ENCODE measurements at regions not wholly inside any gene's neighbourhood (a gene's known extent, or its start where the extent isn't known, plus 50 kb on each side); places are given as distances from the start of the nearest gene placed in this dataset.
"Not testable (repeated sequence)": the region's sequence is repeated elsewhere in the genome, so short reads cannot be mapped to it uniquely, and the experiment has no call there.

DNA sequence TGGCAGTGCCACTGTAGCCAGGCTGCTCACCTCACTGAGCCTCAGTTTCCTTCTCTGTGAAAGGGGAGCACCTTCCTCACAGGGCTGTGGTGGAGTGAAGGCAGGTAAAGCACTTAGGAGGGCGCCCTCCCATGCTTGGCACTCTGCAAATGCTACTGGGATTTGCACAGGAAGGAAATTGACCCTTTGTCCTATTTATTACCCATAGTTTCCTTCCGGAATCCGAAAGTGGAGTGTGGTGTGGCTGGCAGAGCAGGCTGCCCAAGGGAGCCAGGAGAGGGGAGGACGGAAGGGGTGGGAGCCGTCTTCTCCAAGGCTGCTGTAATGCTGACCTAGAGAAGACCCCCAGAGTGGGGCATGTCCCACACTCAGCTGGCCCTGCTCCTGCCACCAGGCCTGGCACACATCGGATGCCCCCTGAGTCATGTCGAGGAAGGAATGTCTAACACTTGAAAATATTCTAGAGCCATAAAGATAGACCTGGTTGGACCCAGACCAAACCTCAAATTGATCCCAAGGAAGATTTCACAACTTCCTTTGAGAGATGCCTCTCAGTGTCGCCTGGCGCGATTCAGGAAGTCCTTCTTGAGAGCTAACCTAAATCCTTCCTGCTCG is 107.3 kb downstream of the TNFRSF13B start:
- not testable (repeated sequence) for TF ChIP-seq POLR2A, CTCF, POLR2AphosphoS5, EP300 (IDR thresholded peaks at IDR 0.05)

All from suprapubic skin (tissue), 4 donors.